ENCODE measurements at regions not wholly inside any gene's neighbourhood (a gene's known extent, or its start where the extent isn't known, plus 50 kb on each side); places are given as distances from the start of the nearest gene placed in this dataset.
"Not testable (repeated sequence)": the region's sequence is repeated elsewhere in the genome, so short reads cannot be mapped to it uniquely, and the experiment has no call there.

GRCh38 chr1:143863901-143864520 lies 107.8 kb downstream of the FAM72C start:
- ATAC-seq: peak; percentile 74

GRCh38 chr1:143862722-143863121 lies 109.1 kb downstream of the FAM72C start:
- H3K27ac ChIP-seq; H3K9me3 ChIP-seq; H3K4me1 ChIP-seq; intact Hi-C loops (cut with DNase I); H3K27me3 ChIP-seq; H3K4me3 ChIP-seq; ATAC-seq; DNase-seq; H3K36me3 ChIP-seq: not testable (repeated sequence)

More at GRCh38 chr1:143863901-143864520, 107.8 kb downstream of the FAM72C start:
- H3K4me3 ChIP-seq; H3K4me1 ChIP-seq; H3K27me3 ChIP-seq; intact Hi-C loops (cut with DNase I); H3K36me3 ChIP-seq; H3K9me3 ChIP-seq; H3K27ac ChIP-seq; DNase-seq: not testable (repeated sequence)

- not testable (repeated sequence) for H3K27me3 ChIP-seq, H3K36me3 ChIP-seq, H3K9me3 ChIP-seq
Observed at GRCh38 chr1:143861306-143861705, 110.5 kb downstream of the FAM72C start.

GRCh38 chr1:143855867-143856266 lies 115.9 kb downstream of the FAM72C start:
- H3K4me3 ChIP-seq; H3K4me1 ChIP-seq; intact Hi-C loops (cut with DNase I); H3K27ac ChIP-seq; ATAC-seq; H3K9me3 ChIP-seq; H3K27me3 ChIP-seq; DNase-seq; H3K36me3 ChIP-seq: not testable (repeated sequence)

More at GRCh38 chr1:143861306-143861705, 110.5 kb downstream of the FAM72C start:
- DNase-seq; H3K27ac ChIP-seq; H3K4me3 ChIP-seq; H3K4me1 ChIP-seq; intact Hi-C loops (cut with DNase I): not testable (repeated sequence)
- peak; percentile 65 for ATAC-seq

- intact Hi-C loops (cut with DNase I); H3K36me3 ChIP-seq; H3K4me3 ChIP-seq; H3K9me3 ChIP-seq; H3K4me1 ChIP-seq; DNase-seq; H3K27ac ChIP-seq; H3K27me3 ChIP-seq: not testable (repeated sequence)
- peak; percentile 61 for ATAC-seq
Observed at GRCh38 chr1:143854069-143854468, 117.7 kb downstream of the FAM72C start.

GRCh38 chr1:143850637-143851036 lies 121.1 kb downstream of the FAM72C start:
- H3K9me3 ChIP-seq; H3K27ac ChIP-seq; H3K4me1 ChIP-seq; ATAC-seq; H3K36me3 ChIP-seq; H3K4me3 ChIP-seq; intact Hi-C loops (cut with DNase I); DNase-seq; H3K27me3 ChIP-seq: not testable (repeated sequence)

- H3K4me1 ChIP-seq; intact Hi-C loops (cut with DNase I); ATAC-seq; H3K36me3 ChIP-seq; H3K27me3 ChIP-seq; DNase-seq; H3K4me3 ChIP-seq; H3K27ac ChIP-seq; H3K9me3 ChIP-seq: not testable (repeated sequence)
Observed at GRCh38 chr1:143848859-143849258, 122.9 kb downstream of the FAM72C start.

GRCh38 chr1:143845193-143845592 lies 126.6 kb downstream of the FAM72C start:
- DNase-seq; H3K36me3 ChIP-seq; H3K4me1 ChIP-seq; intact Hi-C loops (cut with DNase I); H3K27me3 ChIP-seq; H3K9me3 ChIP-seq; H3K27ac ChIP-seq; H3K4me3 ChIP-seq: not testable (repeated sequence)
- ATAC-seq: peak; percentile 68

GRCh38 chr1:143842058-143842457 lies 129.7 kb downstream of the FAM72C start:
- DNase-seq; H3K4me1 ChIP-seq; H3K9me3 ChIP-seq; H3K36me3 ChIP-seq; H3K4me3 ChIP-seq; H3K27me3 ChIP-seq; ATAC-seq; H3K27ac ChIP-seq; intact Hi-C loops (cut with DNase I): not testable (repeated sequence)

- H3K4me1 ChIP-seq; intact Hi-C loops (cut with DNase I); H3K4me3 ChIP-seq; H3K9me3 ChIP-seq; H3K27me3 ChIP-seq; DNase-seq; H3K27ac ChIP-seq; H3K36me3 ChIP-seq: not testable (repeated sequence)
- peak; percentile 75 for ATAC-seq
Observed at GRCh38 chr1:143839182-143839581, 132.6 kb downstream of the FAM72C start.

- H3K27ac ChIP-seq; H3K4me3 ChIP-seq; ATAC-seq; H3K9me3 ChIP-seq; H3K36me3 ChIP-seq; DNase-seq; intact Hi-C loops (cut with DNase I); H3K4me1 ChIP-seq; H3K27me3 ChIP-seq: not testable (repeated sequence)
Observed at GRCh38 chr1:143838598-143838929, 133.2 kb downstream of the FAM72C start.

- H3K27ac ChIP-seq; H3K4me1 ChIP-seq; H3K9me3 ChIP-seq; H3K27me3 ChIP-seq; intact Hi-C loops (cut with DNase I); H3K4me3 ChIP-seq; H3K36me3 ChIP-seq: not testable (repeated sequence)
- ATAC-seq: peak; percentile 92
- peak; percentile 62 for DNase-seq
Observed at GRCh38 chr1:143837924-143838597, 133.7 kb downstream of the FAM72C start.

- DNase-seq; H3K36me3 ChIP-seq; intact Hi-C loops (cut with DNase I); H3K4me3 ChIP-seq; ATAC-seq; H3K9me3 ChIP-seq; H3K27me3 ChIP-seq; H3K27ac ChIP-seq; H3K4me1 ChIP-seq: not testable (repeated sequence)
Observed at GRCh38 chr1:143833376-143833775, 138.4 kb downstream of the FAM72C start.

- intact Hi-C loops (cut with DNase I); H3K27me3 ChIP-seq; H3K27ac ChIP-seq; DNase-seq; H3K4me1 ChIP-seq; H3K36me3 ChIP-seq; H3K4me3 ChIP-seq; ATAC-seq; H3K9me3 ChIP-seq: not testable (repeated sequence)
Observed at GRCh38 chr1:143832379-143832716, 139.4 kb downstream of the FAM72C start.

Measured in upper lobe of right lung (tissue), 1 donor.